ENCODE measurements at regions not wholly inside any gene's neighbourhood (a gene's known extent, or its start where the extent isn't known, plus 50 kb on each side); places are given as distances from the start of the nearest gene placed in this dataset.

GRCh38 chr14:61870163-61870562 lies 107.9 kb downstream of the SNAPC1 start:
- H3K36me3 ChIP-seq (ENCODE audit: control insufficient read depth in 4 of 4, insufficient read depth in 3 of 4, low read depth in 1 of 4, low read length in 3 of 4) = no peaks in the 10 kb centered on the region
- peaks cover 0 to 4% (median 0%) of the 10 kb centered on the region in 4 donors for H3K9me3 ChIP-seq (ENCODE audit: control insufficient read depth in 4 of 4, low read length in 3 of 4)
- DNase-seq (ENCODE audit: low spot score) = no peak
- H3K27ac ChIP-seq (ENCODE audit: low read depth in 1 of 2, low read length in 2 of 2) = no peak overlapping the region
- TF ChIP-seq ATF3 (IDR thresholded peaks at IDR 0.05) (no peak), CTCF (IDR thresholded peaks at IDR 0.05; ENCODE audit: low read depth, low read length, missing input control) (no peak), YY1 (IDR thresholded peaks at IDR 0.05) (no peak), JUND (IDR thresholded peaks at IDR 0.05) (no peak), SP1 (IDR thresholded peaks at IDR 0.05) (no peak), ZBTB33 (IDR thresholded peaks at IDR 0.05) (no peak), TAF1 (conservative IDR thresholded peaks at IDR 0.05) (no peak), GABPA (IDR thresholded peaks at IDR 0.05 in 1 of 2, conservative IDR thresholded peaks at IDR 0.05 in 1 of 2) (no peak), HNF4A (conservative IDR thresholded peaks at IDR 0.05) (no peak), RXRA (IDR thresholded peaks at IDR 0.05) (no peak), FOXA2 (IDR thresholded peaks at IDR 0.05) (no peak)
- no peak overlapping the region for H3K9ac ChIP-seq (ENCODE audit: low read depth in 1 of 2, low read length in 2 of 2)
- no peaks in the 10 kb centered on the region for H3K4me1 ChIP-seq (ENCODE audit: control insufficient read depth in 4 of 4, insufficient read depth in 4 of 4, low read length in 3 of 4)
- H3K4me3 ChIP-seq (ENCODE audit: low read depth in 1 of 3, low read length in 3 of 3) = no peak overlapping the region
- 75% methylated on average over 1 of the region's 1 CpG for WGBS
- H3K27me3 ChIP-seq (ENCODE audit: control insufficient read depth in 4 of 4, insufficient read depth in 4 of 4, low read length in 3 of 4) = no peaks in the 10 kb centered on the region

- Histone ChIP-seq H3K9ac (ENCODE audit: low read depth in 1 of 2, low read length in 2 of 2) (no peak overlapping the region), H3K4me1 (ENCODE audit: control insufficient read depth in 4 of 4, insufficient read depth in 4 of 4, low read length in 3 of 4) (no peaks in the 10 kb centered on the region), H3K27ac (ENCODE audit: low read depth in 1 of 2, low read length in 2 of 2) (no peak overlapping the region), H3K27me3 (ENCODE audit: control insufficient read depth in 4 of 4, insufficient read depth in 4 of 4, low read length in 3 of 4) (peaks cover 0 to 9% (median 0%) of the 10 kb centered on the region in 4 donors), H3K9me3 (ENCODE audit: control insufficient read depth in 4 of 4, low read length in 3 of 4) (peaks cover 0 to 4% (median 0%) of the 10 kb centered on the region in 4 donors), H3K4me3 (ENCODE audit: low read depth in 1 of 3, low read length in 3 of 3) (no peak overlapping the region), H3K36me3 (ENCODE audit: control insufficient read depth in 4 of 4, insufficient read depth in 3 of 4, low read depth in 1 of 4, low read length in 3 of 4) (no peaks in the 10 kb centered on the region)
- DNase-seq (ENCODE audit: low spot score) = no peak
- WGBS = 61% methylated on average over 1 of the region's 1 CpG
- TF ChIP-seq TAF1 (conservative IDR thresholded peaks at IDR 0.05) = no peak
- TF ChIP-seq MAX (IDR thresholded peaks at IDR 0.05) = no peak
- no peak for TF ChIP-seq GABPA (IDR thresholded peaks at IDR 0.05 in 1 of 2, conservative IDR thresholded peaks at IDR 0.05 in 1 of 2)
Measured at GRCh38 chr14:61872452-61872851, 110.2 kb downstream of the SNAPC1 start.

- Histone ChIP-seq H3K27ac (ENCODE audit: low read depth in 1 of 2, low read length in 2 of 2) (no peak overlapping the region), H3K4me3 (ENCODE audit: low read depth in 1 of 3, low read length in 3 of 3) (no peak overlapping the region), H3K36me3 (ENCODE audit: control insufficient read depth in 4 of 4, insufficient read depth in 3 of 4, low read depth in 1 of 4, low read length in 3 of 4) (no peaks in the 10 kb centered on the region), H3K9ac (ENCODE audit: low read depth in 1 of 2, low read length in 2 of 2) (no peak overlapping the region), H3K4me1 (ENCODE audit: control insufficient read depth in 4 of 4, insufficient read depth in 4 of 4, low read length in 3 of 4) (no peaks in the 10 kb centered on the region), H3K9me3 (ENCODE audit: control insufficient read depth in 4 of 4, low read length in 3 of 4) (no peaks in the 10 kb centered on the region), H3K27me3 (ENCODE audit: control insufficient read depth in 4 of 4, insufficient read depth in 4 of 4, low read length in 3 of 4) (peaks cover 0 to 9% (median 0%) of the 10 kb centered on the region in 4 donors)
- WGBS = 83% methylated on average over 1 of the region's 1 CpG
- no peak for DNase-seq (ENCODE audit: low spot score)
- TF ChIP-seq MAX (IDR thresholded peaks at IDR 0.05) (no peak), EGR1 (IDR thresholded peaks at IDR 0.05; ENCODE audit: low read depth in 2 of 2) (no peak), ZBTB33 (IDR thresholded peaks at IDR 0.05) (no peak), YY1 (IDR thresholded peaks at IDR 0.05) (no peak), NR2F2 (IDR thresholded peaks at IDR 0.05) (no peak), FOXA1 (IDR thresholded peaks at IDR 0.05) (no peak), RXRA (IDR thresholded peaks at IDR 0.05) (no peak)
Measured at GRCh38 chr14:61875483-61875882, 113.3 kb downstream of the SNAPC1 start.
